ENCODE measurements at regions not wholly inside any gene's neighbourhood (a gene's known extent, or its start where the extent isn't known, plus 50 kb on each side); places are given as distances from the start of the nearest gene placed in this dataset.

- Mint-ChIP-seq H3K36me3 (no peaks in the 10 kb centered on the region), H3K9me3 (no peaks in the 10 kb centered on the region), H3K4me1 (no peaks in the 10 kb centered on the region), H3K27me3 (no peaks in the 10 kb centered on the region), H3K4me3 (no peak overlapping the region), H3K27ac (no peak overlapping the region)
- POLR2A ChIA-PET, result no interaction called here
- DNase-seq (no peak), ATAC-seq (ENCODE audit: low read depth) (no peak)
Measured at GRCh38 chr6:139754898-139755775, 380.7 kb upstream of the CITED2 start.

- no peaks in the 10 kb centered on the region for H3K36me3 Mint-ChIP-seq
- H3K27me3 Mint-ChIP-seq, result no peaks in the 10 kb centered on the region
- POLR2A ChIA-PET, result no interaction called here
- H3K27ac Mint-ChIP-seq, result no peak overlapping the region
- H3K9me3 Mint-ChIP-seq, result no peaks in the 10 kb centered on the region
- DNase-seq (no peak), ATAC-seq (ENCODE audit: low read depth) (no peak)
- H3K4me1 Mint-ChIP-seq, result no peaks in the 10 kb centered on the region
- no peak overlapping the region for H3K4me3 Mint-ChIP-seq
Measured at GRCh38 chr6:139753198-139753861, 378.9 kb upstream of the CITED2 start.

- no peaks in the 10 kb centered on the region for H3K36me3 Mint-ChIP-seq
- POLR2A ChIA-PET, result no interaction called here
- H3K4me1 Mint-ChIP-seq, result no peaks in the 10 kb centered on the region
- ATAC-seq (ENCODE audit: low read depth) (no peak), DNase-seq (no peak)
- H3K27me3 Mint-ChIP-seq, result no peaks in the 10 kb centered on the region
- H3K4me3 Mint-ChIP-seq, result no peak overlapping the region
- no peak overlapping the region for H3K27ac Mint-ChIP-seq
- H3K9me3 Mint-ChIP-seq, result no peaks in the 10 kb centered on the region
Measured at GRCh38 chr6:139752086-139752485, 377.6 kb upstream of the CITED2 start.

GRCh38 chr6:139751179-139751578 is 376.7 kb upstream of the CITED2 start:
- POLR2A ChIA-PET, result no interaction called here
- H3K27me3 Mint-ChIP-seq, result no peaks in the 10 kb centered on the region
- no peak overlapping the region for H3K27ac Mint-ChIP-seq
- DNase-seq (no peak), ATAC-seq (ENCODE audit: low read depth) (no peak)
- H3K4me1 Mint-ChIP-seq, result no peaks in the 10 kb centered on the region
- H3K4me3 Mint-ChIP-seq, result no peak overlapping the region
- no peaks in the 10 kb centered on the region for H3K36me3 Mint-ChIP-seq
- no peaks in the 10 kb centered on the region for H3K9me3 Mint-ChIP-seq

- no peaks in the 10 kb centered on the region for H3K9me3 Mint-ChIP-seq
- no peaks in the 10 kb centered on the region for H3K36me3 Mint-ChIP-seq
- no peaks in the 10 kb centered on the region for H3K4me1 Mint-ChIP-seq
- no peaks in the 10 kb centered on the region for H3K27me3 Mint-ChIP-seq
- H3K27ac Mint-ChIP-seq, result no peak overlapping the region
- POLR2A ChIA-PET, result no interaction called here
- H3K4me3 Mint-ChIP-seq, result no peak overlapping the region
- ATAC-seq (ENCODE audit: low read depth) (no peak), DNase-seq (no peak)
Measured at GRCh38 chr6:139748353-139749146, 374.1 kb upstream of the CITED2 start.

GRCh38 chr6:139747154-139747553 is 372.7 kb upstream of the CITED2 start:
- DNase-seq (no peak), ATAC-seq (ENCODE audit: low read depth) (no peak)
- POLR2A ChIA-PET, result no interaction called here
- no peaks in the 10 kb centered on the region for H3K9me3 Mint-ChIP-seq
- H3K27me3 Mint-ChIP-seq, result peaks cover 6% of the 10 kb centered on the region
- no peak overlapping the region for H3K4me3 Mint-ChIP-seq
- no peaks in the 10 kb centered on the region for H3K36me3 Mint-ChIP-seq
- no peaks in the 10 kb centered on the region for H3K4me1 Mint-ChIP-seq
- H3K27ac Mint-ChIP-seq, result no peak overlapping the region

GRCh38 chr6:139744891-139745290 is 370.4 kb upstream of the CITED2 start:
- Mint-ChIP-seq H3K36me3 (no peaks in the 10 kb centered on the region), H3K4me3 (no peak overlapping the region), H3K9me3 (no peaks in the 10 kb centered on the region), H3K4me1 (no peaks in the 10 kb centered on the region), H3K27ac (no peak overlapping the region), H3K27me3 (peaks cover 6% of the 10 kb centered on the region)
- POLR2A ChIA-PET, result no interaction called here
- DNase-seq (no peak), ATAC-seq (ENCODE audit: low read depth) (no peak)

GRCh38 chr6:139743664-139744437 is 369.4 kb upstream of the CITED2 start:
- no peak for DNase-seq
- H3K4me3 Mint-ChIP-seq, result no peak overlapping the region
- POLR2A ChIA-PET, result no interaction called here
- peaks cover 6% of the 10 kb centered on the region for H3K27me3 Mint-ChIP-seq
- H3K36me3 Mint-ChIP-seq, result no peaks in the 10 kb centered on the region
- H3K27ac Mint-ChIP-seq, result no peak overlapping the region
- H3K9me3 Mint-ChIP-seq, result no peaks in the 10 kb centered on the region
- no peaks in the 10 kb centered on the region for H3K4me1 Mint-ChIP-seq
- no peak for ATAC-seq (ENCODE audit: low read depth)

GRCh38 chr6:139742671-139743070 is 368.2 kb upstream of the CITED2 start:
- no peaks in the 10 kb centered on the region for H3K9me3 Mint-ChIP-seq
- DNase-seq, result no peak
- no peaks in the 10 kb centered on the region for H3K36me3 Mint-ChIP-seq
- POLR2A ChIA-PET, result no interaction called here
- no peaks in the 10 kb centered on the region for H3K4me1 Mint-ChIP-seq
- peaks cover 6% of the 10 kb centered on the region for H3K27me3 Mint-ChIP-seq
- no peak overlapping the region for H3K27ac Mint-ChIP-seq
- no peak for ATAC-seq (ENCODE audit: low read depth)
- no peak overlapping the region for H3K4me3 Mint-ChIP-seq

- Mint-ChIP-seq H3K36me3 (no peaks in the 10 kb centered on the region), H3K4me3 (no peak overlapping the region), H3K4me1 (no peaks in the 10 kb centered on the region), H3K27ac (no peak overlapping the region), H3K27me3 (peaks cover 6% of the 10 kb centered on the region), H3K9me3 (no peaks in the 10 kb centered on the region)
- ATAC-seq (ENCODE audit: low read depth), result no peak
- POLR2A ChIA-PET, result no interaction called here
- no peak for DNase-seq
Measured at GRCh38 chr6:139738801-139739455, 364.5 kb upstream of the CITED2 start.

- no peaks in the 10 kb centered on the region for H3K36me3 Mint-ChIP-seq
- POLR2A ChIA-PET, result no interaction called here
- DNase-seq, result no peak
- H3K4me1 Mint-ChIP-seq, result no peaks in the 10 kb centered on the region
- H3K9me3 Mint-ChIP-seq, result no peaks in the 10 kb centered on the region
- no peak for ATAC-seq (ENCODE audit: low read depth)
- no peak overlapping the region for H3K27ac Mint-ChIP-seq
- no peaks in the 10 kb centered on the region for H3K27me3 Mint-ChIP-seq
- H3K4me3 Mint-ChIP-seq, result no peak overlapping the region
Measured at GRCh38 chr6:139736325-139736906, 362.0 kb upstream of the CITED2 start.

GRCh38 chr6:139732451-139732850 is 358.0 kb upstream of the CITED2 start:
- Mint-ChIP-seq H3K27ac (no peak overlapping the region), H3K4me3 (no peak overlapping the region), H3K36me3 (no peaks in the 10 kb centered on the region), H3K9me3 (no peaks in the 10 kb centered on the region), H3K27me3 (no peaks in the 10 kb centered on the region), H3K4me1 (no peaks in the 10 kb centered on the region)
- POLR2A ChIA-PET, result no interaction called here
- DNase-seq (no peak), ATAC-seq (ENCODE audit: low read depth) (no peak)

Measured in activated naive CD8-positive, alpha-beta T cell treated with anti-CD3 and anti-CD28 coated beads, Interleukin-2, amount 10 ng/mL, durations not matched to agents 7 days and 5 days (primary cell).